ENCODE measurements at regions not wholly inside any gene's neighbourhood (a gene's known extent, or its start where the extent isn't known, plus 50 kb on each side); places are given as distances from the start of the nearest gene placed in this dataset.

- Histone ChIP-seq H3K4me1 (ENCODE audit: control insufficient read depth, insufficient read depth, low read length) (no peaks in the 10 kb centered on the region), H3K9ac (ENCODE audit: low read length) (no peak overlapping the region), H3K4me3 (ENCODE audit: low read length) (no peak overlapping the region), H3K9me3 (ENCODE audit: control insufficient read depth, low read length) (no peaks in the 10 kb centered on the region), H3K27me3 (replicated peaks; ENCODE audit: control insufficient read depth, insufficient read depth, low read length) (no peaks in the 10 kb centered on the region), H3K36me3 (ENCODE audit: control insufficient read depth, insufficient read depth, low read length, severe bottlenecking) (no peaks in the 10 kb centered on the region)
- no peak for DNase-seq (ENCODE audit: low read depth)
Observed at GRCh38 chr2:53303012-53303578, 464.5 kb upstream of the CHAC2 start.

DNA sequence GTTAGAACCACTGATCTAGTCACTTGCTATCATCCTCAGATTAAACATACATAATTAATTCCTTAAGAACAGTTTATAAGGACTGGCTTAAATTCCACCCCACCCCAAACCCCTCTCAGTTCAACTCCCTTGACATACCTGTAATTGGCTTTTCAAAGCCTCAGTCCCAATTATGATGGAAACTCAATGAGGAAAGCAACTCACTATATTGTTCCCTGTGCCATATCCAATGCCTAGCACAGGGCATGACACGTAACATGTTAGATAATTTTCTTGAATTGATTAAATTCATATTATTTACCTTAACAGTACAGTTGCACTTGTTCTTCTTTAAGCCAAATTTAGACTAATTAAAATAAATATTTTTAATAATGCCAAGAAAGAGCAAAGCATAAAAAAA is 465.1 kb upstream of the CHAC2 start:
- Histone ChIP-seq H3K4me3 (ENCODE audit: low read length) (no peak overlapping the region), H3K4me1 (ENCODE audit: control insufficient read depth, insufficient read depth, low read length) (no peaks in the 10 kb centered on the region), H3K9me3 (ENCODE audit: control insufficient read depth, low read length) (no peaks in the 10 kb centered on the region), H3K9ac (ENCODE audit: low read length) (no peak overlapping the region), H3K36me3 (ENCODE audit: control insufficient read depth, insufficient read depth, low read length, severe bottlenecking) (no peaks in the 10 kb centered on the region), H3K27me3 (replicated peaks; ENCODE audit: control insufficient read depth, insufficient read depth, low read length) (no peaks in the 10 kb centered on the region)
- DNase-seq (ENCODE audit: low read depth): no peak

DNA sequence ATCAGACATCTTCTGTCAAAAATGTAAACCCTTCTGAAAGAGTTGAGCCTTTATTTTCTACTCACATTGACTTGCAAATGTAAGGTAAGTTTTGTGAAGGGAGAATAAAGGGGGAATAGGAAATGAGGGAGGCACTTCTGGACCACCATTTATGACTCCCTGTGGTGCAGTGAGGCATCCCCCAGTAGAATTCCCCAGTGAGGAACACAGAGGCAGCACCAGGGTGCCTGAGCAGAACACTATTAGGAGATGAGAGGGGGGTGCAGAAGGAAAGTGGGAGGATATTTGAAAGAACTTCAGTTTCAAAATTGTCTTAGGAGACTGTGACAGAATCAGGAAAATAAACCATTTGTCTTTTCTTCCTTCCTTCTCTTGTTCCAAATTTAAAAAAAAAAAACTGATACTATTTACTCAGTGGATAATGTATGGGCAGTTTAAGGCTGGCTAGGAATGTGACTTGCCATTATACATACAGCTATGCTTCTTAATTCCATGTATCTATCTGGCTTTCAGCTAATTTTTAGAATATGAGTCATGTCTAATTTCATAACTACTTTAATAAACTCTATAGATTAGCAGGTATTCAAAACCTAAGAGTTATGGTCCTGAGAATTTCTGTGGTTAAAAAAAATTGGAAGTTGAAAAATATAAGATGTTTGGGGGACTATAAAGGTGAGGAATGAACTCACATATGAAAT is 478.1 kb upstream of the CHAC2 start:
- H3K36me3 ChIP-seq (ENCODE audit: control insufficient read depth, insufficient read depth, low read length, severe bottlenecking): no peaks in the 10 kb centered on the region
- H3K4me1 ChIP-seq (ENCODE audit: control insufficient read depth, insufficient read depth, low read length): no peaks in the 10 kb centered on the region
- no peak overlapping the region for H3K4me3 ChIP-seq (ENCODE audit: low read length)
- H3K9ac ChIP-seq (ENCODE audit: low read length): no peak overlapping the region
- no peaks in the 10 kb centered on the region for H3K27me3 ChIP-seq (replicated peaks; ENCODE audit: control insufficient read depth, insufficient read depth, low read length)
- no peak for DNase-seq (ENCODE audit: low read depth)
- no peaks in the 10 kb centered on the region for H3K9me3 ChIP-seq (ENCODE audit: control insufficient read depth, low read length)

DNA sequence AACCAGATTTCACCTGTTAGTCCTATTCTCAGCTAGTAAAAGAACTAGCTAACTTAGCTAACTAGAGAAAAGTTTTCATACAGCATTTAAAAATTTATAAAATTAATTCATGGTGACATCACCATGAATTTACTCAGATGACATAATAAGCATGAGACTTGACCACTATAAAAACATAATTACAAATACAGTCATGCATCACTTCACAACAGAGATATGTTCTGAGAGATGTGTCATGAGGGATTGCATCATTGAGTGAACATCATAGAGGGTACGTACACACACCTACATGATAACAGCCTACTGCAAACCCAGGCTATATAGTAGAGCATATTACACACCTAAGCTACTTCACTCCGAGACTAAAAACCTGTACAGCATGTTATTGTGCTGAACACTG is 481.3 kb upstream of the CHAC2 start:
- Histone ChIP-seq H3K4me3 (ENCODE audit: low read length) (no peak overlapping the region), H3K36me3 (ENCODE audit: control insufficient read depth, insufficient read depth, low read length, severe bottlenecking) (no peaks in the 10 kb centered on the region), H3K4me1 (ENCODE audit: control insufficient read depth, insufficient read depth, low read length) (no peaks in the 10 kb centered on the region), H3K9me3 (ENCODE audit: control insufficient read depth, low read length) (no peaks in the 10 kb centered on the region), H3K9ac (ENCODE audit: low read length) (no peak overlapping the region), H3K27me3 (replicated peaks; ENCODE audit: control insufficient read depth, insufficient read depth, low read length) (no peaks in the 10 kb centered on the region)
- no peak for DNase-seq (ENCODE audit: low read depth)

GRCh38 chr2:53275743-53276142 is 491.9 kb upstream of the CHAC2 start:
- no peak for DNase-seq (ENCODE audit: low read depth)

DNA sequence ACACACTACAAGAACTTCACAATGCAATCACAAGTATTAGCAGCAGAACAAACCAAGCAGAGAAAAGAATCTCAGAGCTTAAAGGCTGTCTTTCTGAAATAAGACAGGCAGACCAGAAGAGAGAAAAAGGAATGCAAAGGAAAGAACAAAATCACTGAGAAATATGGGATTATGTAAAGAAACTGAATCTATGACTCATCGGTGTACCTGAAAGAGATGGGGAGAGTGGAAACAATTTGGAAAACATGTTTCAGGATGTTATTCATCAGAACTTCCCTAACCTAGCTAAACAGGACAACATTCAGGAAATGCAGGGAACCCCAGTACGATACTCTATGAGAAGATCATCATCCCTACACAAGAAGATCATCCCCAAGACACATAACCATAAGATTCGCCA is 499.0 kb upstream of the CHAC2 start:
- Histone ChIP-seq H3K27me3 (replicated peaks; ENCODE audit: control insufficient read depth, insufficient read depth, low read length) (no peaks in the 10 kb centered on the region), H3K9ac (ENCODE audit: low read length) (no peak overlapping the region), H3K4me3 (ENCODE audit: low read length) (no peak overlapping the region), H3K4me1 (ENCODE audit: control insufficient read depth, insufficient read depth, low read length) (no peaks in the 10 kb centered on the region), H3K9me3 (ENCODE audit: control insufficient read depth, low read length) (no peaks in the 10 kb centered on the region), H3K36me3 (ENCODE audit: control insufficient read depth, insufficient read depth, low read length, severe bottlenecking) (no peaks in the 10 kb centered on the region)
- DNase-seq (ENCODE audit: low read depth): no peak

More at GRCh38 chr2:53275743-53276142, 491.9 kb upstream of the CHAC2 start:
- H3K27me3 ChIP-seq (replicated peaks; ENCODE audit: control insufficient read depth, insufficient read depth, low read length): no peaks in the 10 kb centered on the region
- H3K9ac ChIP-seq (ENCODE audit: low read length): no peak overlapping the region
- H3K4me3 ChIP-seq (ENCODE audit: low read length): no peak overlapping the region
- no peaks in the 10 kb centered on the region for H3K36me3 ChIP-seq (ENCODE audit: control insufficient read depth, insufficient read depth, low read length, severe bottlenecking)
- no peaks in the 10 kb centered on the region for H3K9me3 ChIP-seq (ENCODE audit: control insufficient read depth, low read length)
- no peaks in the 10 kb centered on the region for H3K4me1 ChIP-seq (ENCODE audit: control insufficient read depth, insufficient read depth, low read length)

- no peak overlapping the region for H3K4me3 ChIP-seq (ENCODE audit: low read length)
- H3K36me3 ChIP-seq (ENCODE audit: control insufficient read depth, insufficient read depth, low read length, severe bottlenecking): no peaks in the 10 kb centered on the region
- H3K9ac ChIP-seq (ENCODE audit: low read length): no peak overlapping the region
- H3K27me3 ChIP-seq (replicated peaks; ENCODE audit: control insufficient read depth, insufficient read depth, low read length): no peaks in the 10 kb centered on the region
- DNase-seq (ENCODE audit: low read depth): no peak
- no peaks in the 10 kb centered on the region for H3K9me3 ChIP-seq (ENCODE audit: control insufficient read depth, low read length)
- H3K4me1 ChIP-seq (ENCODE audit: control insufficient read depth, insufficient read depth, low read length): no peaks in the 10 kb centered on the region
Observed at GRCh38 chr2:53268086-53268485, 499.5 kb upstream of the CHAC2 start.

DNA sequence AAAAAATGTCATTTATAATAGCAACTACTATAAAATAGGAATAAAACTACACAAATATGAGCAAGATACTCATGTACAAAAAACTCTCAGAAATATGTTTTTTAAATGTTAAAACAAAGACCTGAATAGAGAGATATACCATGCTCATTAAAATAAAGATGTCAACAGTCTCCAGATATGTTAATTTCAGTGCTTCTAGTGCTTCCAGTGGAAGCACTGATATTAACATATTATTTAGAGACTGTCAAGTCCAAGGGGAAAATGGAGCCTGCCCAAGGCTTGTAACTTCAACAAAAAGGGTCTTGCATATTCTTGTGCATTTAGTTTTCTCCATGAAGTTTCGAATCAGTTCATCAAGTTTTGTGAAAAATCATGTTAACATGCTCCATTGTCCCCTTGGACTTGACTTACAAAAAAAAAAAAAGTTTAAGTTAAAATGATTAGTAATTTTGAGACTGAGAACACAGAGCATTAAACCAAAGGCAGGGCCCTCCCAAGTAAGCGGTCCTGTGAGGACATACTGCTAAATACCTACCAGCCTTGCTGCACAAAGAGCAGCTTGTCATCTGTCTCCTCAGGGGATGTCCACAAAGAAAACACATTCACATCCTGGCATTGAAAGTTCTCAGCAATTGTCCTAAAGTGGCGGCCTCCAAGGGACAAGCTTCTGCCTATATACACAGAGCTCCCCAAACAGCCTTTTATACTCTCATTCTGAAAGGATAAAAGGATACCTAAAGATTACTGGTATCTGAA is 501.9 kb upstream of the CHAC2 start:
- no peak overlapping the region for H3K4me3 ChIP-seq (ENCODE audit: low read length)
- H3K9me3 ChIP-seq (ENCODE audit: control insufficient read depth, low read length): no peaks in the 10 kb centered on the region
- H3K9ac ChIP-seq (ENCODE audit: low read length): no peak overlapping the region
- no peaks in the 10 kb centered on the region for H3K4me1 ChIP-seq (ENCODE audit: control insufficient read depth, insufficient read depth, low read length)
- no peaks in the 10 kb centered on the region for H3K27me3 ChIP-seq (replicated peaks; ENCODE audit: control insufficient read depth, insufficient read depth, low read length)
- DNase-seq (ENCODE audit: low read depth): no peak
- H3K36me3 ChIP-seq (ENCODE audit: control insufficient read depth, insufficient read depth, low read length, severe bottlenecking): no peaks in the 10 kb centered on the region

- Histone ChIP-seq H3K36me3 (ENCODE audit: control insufficient read depth, insufficient read depth, low read length, severe bottlenecking) (no peaks in the 10 kb centered on the region), H3K9ac (ENCODE audit: low read length) (no peak overlapping the region), H3K9me3 (ENCODE audit: control insufficient read depth, low read length) (no peaks in the 10 kb centered on the region)
Observed at GRCh38 chr2:53260568-53260967, 507.0 kb upstream of the CHAC2 start.

GRCh38 chr2:53259395-53260009 is 508.1 kb upstream of the CHAC2 start:
- H3K4me3 ChIP-seq (ENCODE audit: low read length): no peak overlapping the region
- H3K36me3 ChIP-seq (ENCODE audit: control insufficient read depth, insufficient read depth, low read length, severe bottlenecking): no peaks in the 10 kb centered on the region
- DNase-seq (ENCODE audit: low read depth): no peak
- H3K4me1 ChIP-seq (ENCODE audit: control insufficient read depth, insufficient read depth, low read length): no peaks in the 10 kb centered on the region
- H3K27me3 ChIP-seq (replicated peaks; ENCODE audit: control insufficient read depth, insufficient read depth, low read length): no peaks in the 10 kb centered on the region
- H3K9me3 ChIP-seq (ENCODE audit: control insufficient read depth, low read length): no peaks in the 10 kb centered on the region
- no peak overlapping the region for H3K9ac ChIP-seq (ENCODE audit: low read length)

More at GRCh38 chr2:53260568-53260967, 507.0 kb upstream of the CHAC2 start:
- Histone ChIP-seq H3K4me3 (ENCODE audit: low read length) (no peak overlapping the region), H3K4me1 (ENCODE audit: control insufficient read depth, insufficient read depth, low read length) (no peaks in the 10 kb centered on the region), H3K27me3 (replicated peaks; ENCODE audit: control insufficient read depth, insufficient read depth, low read length) (no peaks in the 10 kb centered on the region)
- DNase-seq (ENCODE audit: low read depth): no peak

GRCh38 chr2:53257287-53257686 is 510.3 kb upstream of the CHAC2 start:
- H3K36me3 ChIP-seq (ENCODE audit: control insufficient read depth, insufficient read depth, low read length, severe bottlenecking): no peaks in the 10 kb centered on the region
- no peak overlapping the region for H3K4me3 ChIP-seq (ENCODE audit: low read length)
- no peaks in the 10 kb centered on the region for H3K4me1 ChIP-seq (ENCODE audit: control insufficient read depth, insufficient read depth, low read length)
- H3K9ac ChIP-seq (ENCODE audit: low read length): no peak overlapping the region
- no peaks in the 10 kb centered on the region for H3K27me3 ChIP-seq (replicated peaks; ENCODE audit: control insufficient read depth, insufficient read depth, low read length)
- DNase-seq (ENCODE audit: low read depth): no peak
- H3K9me3 ChIP-seq (ENCODE audit: control insufficient read depth, low read length): no peaks in the 10 kb centered on the region
